ENCODE measurements at regions not wholly inside any gene's neighbourhood (a gene's known extent, or its start where the extent isn't known, plus 50 kb on each side); places are given as distances from the start of the nearest gene placed in this dataset.
A peak's percentile ranks its signal among the peaks of the same experiment; 100 is the strongest.

DNA sequence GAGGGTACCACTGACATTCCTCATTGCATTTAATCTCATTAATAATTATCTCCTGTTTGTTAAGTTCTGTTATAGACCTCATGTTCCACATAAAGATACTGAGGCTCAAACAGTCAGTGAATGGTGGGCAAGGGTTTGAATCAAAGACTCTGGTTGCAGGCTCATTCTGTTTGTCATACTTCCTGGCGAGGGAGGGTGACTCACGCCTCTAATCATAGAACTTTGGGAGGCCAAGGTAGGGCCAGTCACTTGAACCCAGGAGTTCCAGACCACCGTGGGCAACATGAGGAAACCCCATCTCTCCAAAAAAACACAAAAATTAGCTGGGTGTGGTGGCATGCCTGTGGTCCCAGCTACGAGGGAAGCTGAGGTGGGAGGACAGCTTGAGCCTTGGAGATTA lies 220.7 kb upstream of the MIR17HG start:
- DNase-seq: no peak
- POLR2A ChIA-PET: no interaction called here
- no peaks in the 10 kb centered on the region for H3K9me3 ChIP-seq (ENCODE audit: control extremely low read depth in 1 of 5, control insufficient read depth in 4 of 5, insufficient read depth in 2 of 5, low read depth in 1 of 5, low read length in 4 of 5)
- H3K27ac ChIP-seq (ENCODE audit: insufficient read depth in 1 of 2, low read depth in 1 of 2, low read length in 2 of 2, poor library complexity in 1 of 2, severe bottlenecking in 2 of 2): no peak overlapping the region
- H3K27me3 ChIP-seq (replicated peaks in 2 of 5; ENCODE audit: control insufficient read depth in 4 of 5, insufficient read depth in 5 of 5, low read length in 4 of 5): no peaks in the 10 kb centered on the region
- peaks cover 0 to 3% (median 0%) of the 10 kb centered on the region in 4 experiments for H3K4me1 ChIP-seq (ENCODE audit: control extremely low read depth in 1 of 4, control insufficient read depth in 4 of 4, insufficient read depth in 4 of 4, low read length in 3 of 4)
- no peak overlapping the region for H3K4me3 ChIP-seq (ENCODE audit: control insufficient read depth in 1 of 7, extremely low read depth in 1 of 7, insufficient read depth in 4 of 7, low read depth in 2 of 7, low read length in 6 of 7)
- H3K36me3 ChIP-seq (ENCODE audit: control insufficient read depth in 4 of 4, insufficient read depth in 4 of 4, low read length in 3 of 4): no peaks in the 10 kb centered on the region
- CTCF ChIA-PET: interaction anchor here (1.4 kb wide), 1 partner anchor 57 kb away, joined by 3 read pairs; no protein-coding TSS in a partner anchor
- WGBS (ENCODE audit: insufficient coverage): 100% methylated on average over 2 of the region's 4 CpGs

DNA sequence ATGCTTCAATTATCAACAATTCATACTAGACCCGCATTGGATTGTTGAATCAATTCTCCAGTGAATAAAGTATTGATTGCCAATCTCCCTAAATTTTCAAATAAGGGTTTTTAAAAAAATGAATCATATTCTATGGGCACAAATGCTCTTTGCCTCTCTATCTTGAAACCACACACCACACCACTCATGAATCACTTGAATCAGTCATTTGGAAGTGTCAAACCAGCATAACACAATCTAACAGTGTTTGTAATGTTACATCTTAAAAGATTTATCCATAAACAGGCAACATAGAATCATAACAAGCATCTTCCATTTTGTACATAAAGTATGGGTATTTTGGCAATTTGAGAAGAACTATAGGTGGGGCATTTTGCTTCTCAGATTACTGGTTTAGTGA lies 219.5 kb upstream of the MIR17HG start:
- no peaks in the 10 kb centered on the region for H3K36me3 ChIP-seq (ENCODE audit: control insufficient read depth in 4 of 4, insufficient read depth in 4 of 4, low read length in 3 of 4)
- POLR2A ChIA-PET: no interaction called here
- H3K9me3 ChIP-seq (ENCODE audit: control extremely low read depth in 1 of 5, control insufficient read depth in 4 of 5, insufficient read depth in 2 of 5, low read depth in 1 of 5, low read length in 4 of 5): no peaks in the 10 kb centered on the region
- H3K27me3 ChIP-seq (replicated peaks in 2 of 5; ENCODE audit: control insufficient read depth in 4 of 5, insufficient read depth in 5 of 5, low read length in 4 of 5): no peaks in the 10 kb centered on the region
- no CpG with 5 or more reads among the region's 1 CpG for WGBS (ENCODE audit: insufficient coverage)
- CTCF ChIA-PET: interaction anchor here (1.4 to 1.5 kb wide), 2 partner anchors 55 to 118 kb away, joined by 3 to 4 read pairs; no protein-coding TSS in a partner anchor
- no peak overlapping the region for H3K4me3 ChIP-seq (ENCODE audit: control insufficient read depth in 1 of 7, extremely low read depth in 1 of 7, insufficient read depth in 4 of 7, low read depth in 2 of 7, low read length in 6 of 7)
- peak in 1 of 3 donors; percentile 30 for DNase-seq
- peaks cover 0 to 12% (median 1%) of the 10 kb centered on the region in 4 experiments for H3K4me1 ChIP-seq (ENCODE audit: control extremely low read depth in 1 of 4, control insufficient read depth in 4 of 4, insufficient read depth in 4 of 4, low read length in 3 of 4)
- no peak overlapping the region for H3K27ac ChIP-seq (ENCODE audit: insufficient read depth in 1 of 2, low read depth in 1 of 2, low read length in 2 of 2, poor library complexity in 1 of 2, severe bottlenecking in 2 of 2)

- no peak for DNase-seq
- H3K4me3 ChIP-seq (ENCODE audit: control insufficient read depth in 1 of 7, extremely low read depth in 1 of 7, insufficient read depth in 4 of 7, low read depth in 2 of 7, low read length in 6 of 7): no peak overlapping the region
- no peaks in the 10 kb centered on the region for H3K36me3 ChIP-seq (ENCODE audit: control insufficient read depth in 4 of 4, insufficient read depth in 4 of 4, low read length in 3 of 4)
- ChIA-PET POLR2A (no interaction called here), CTCF (no interaction called here)
- no peaks in the 10 kb centered on the region for H3K27me3 ChIP-seq (replicated peaks in 2 of 5; ENCODE audit: control insufficient read depth in 4 of 5, insufficient read depth in 5 of 5, low read length in 4 of 5)
- WGBS (ENCODE audit: insufficient coverage): 93% methylated on average over 4 of the region's 4 CpGs
- H3K9me3 ChIP-seq (ENCODE audit: control extremely low read depth in 1 of 5, control insufficient read depth in 4 of 5, insufficient read depth in 2 of 5, low read depth in 1 of 5, low read length in 4 of 5): no peaks in the 10 kb centered on the region
- H3K4me1 ChIP-seq (ENCODE audit: control extremely low read depth in 1 of 4, control insufficient read depth in 4 of 4, insufficient read depth in 4 of 4, low read length in 3 of 4): peaks cover 6 to 26% (median 8%) of the 10 kb centered on the region in 4 experiments
- no peak overlapping the region for H3K27ac ChIP-seq (ENCODE audit: insufficient read depth in 1 of 2, low read depth in 1 of 2, low read length in 2 of 2, poor library complexity in 1 of 2, severe bottlenecking in 2 of 2)
Observed at GRCh38 chr13:91132381-91132780, 215.1 kb upstream of the MIR17HG start.

DNA sequence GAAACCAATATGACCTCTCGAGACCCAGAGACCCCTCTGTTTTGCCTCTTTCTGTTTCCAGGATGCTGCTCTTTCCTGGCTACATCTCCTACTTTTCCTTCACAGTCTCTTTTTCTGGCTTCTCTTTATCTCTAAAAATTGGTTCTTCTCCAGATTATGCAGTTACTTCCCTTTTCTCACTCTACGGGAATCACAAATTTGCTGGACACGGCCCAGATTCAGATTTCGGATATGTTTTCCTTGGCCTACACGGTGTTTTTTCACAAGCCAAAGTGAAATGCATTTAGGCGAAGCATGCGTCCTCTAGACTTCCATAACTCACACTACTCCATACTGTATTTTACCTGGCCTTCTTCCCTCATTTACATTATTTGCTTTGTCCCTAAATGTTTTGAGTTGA lies 214.7 kb upstream of the MIR17HG start:
- DNase-seq: no peak
- H3K27ac ChIP-seq (ENCODE audit: insufficient read depth in 1 of 2, low read depth in 1 of 2, low read length in 2 of 2, poor library complexity in 1 of 2, severe bottlenecking in 2 of 2): no peak overlapping the region
- H3K9me3 ChIP-seq (ENCODE audit: control extremely low read depth in 1 of 5, control insufficient read depth in 4 of 5, insufficient read depth in 2 of 5, low read depth in 1 of 5, low read length in 4 of 5): no peaks in the 10 kb centered on the region
- no peaks in the 10 kb centered on the region for H3K27me3 ChIP-seq (replicated peaks in 2 of 5; ENCODE audit: control insufficient read depth in 4 of 5, insufficient read depth in 5 of 5, low read length in 4 of 5)
- no peaks in the 10 kb centered on the region for H3K36me3 ChIP-seq (ENCODE audit: control insufficient read depth in 4 of 4, insufficient read depth in 4 of 4, low read length in 3 of 4)
- ChIA-PET POLR2A (no interaction called here), CTCF (interaction anchor here (1.1 kb wide), 1 partner anchor 113 kb away, joined by 7 read pairs; no protein-coding TSS in a partner anchor)
- 10% methylated on average over 5 of the region's 7 CpGs for WGBS (ENCODE audit: insufficient coverage)
- peaks cover 6 to 26% (median 8%) of the 10 kb centered on the region in 4 experiments for H3K4me1 ChIP-seq (ENCODE audit: control extremely low read depth in 1 of 4, control insufficient read depth in 4 of 4, insufficient read depth in 4 of 4, low read length in 3 of 4)
- no peak overlapping the region for H3K4me3 ChIP-seq (ENCODE audit: control insufficient read depth in 1 of 7, extremely low read depth in 1 of 7, insufficient read depth in 4 of 7, low read depth in 2 of 7, low read length in 6 of 7)

GRCh38 chr13:91133941-91134802 lies 213.3 kb upstream of the MIR17HG start:
- Histone ChIP-seq H3K27me3 (replicated peaks in 2 of 5; ENCODE audit: control insufficient read depth in 4 of 5, insufficient read depth in 5 of 5, low read length in 4 of 5) (no peaks in the 10 kb centered on the region), H3K4me1 (ENCODE audit: control extremely low read depth in 1 of 4, control insufficient read depth in 4 of 4, insufficient read depth in 4 of 4, low read length in 3 of 4) (peaks cover 6 to 32% (median 10%) of the 10 kb centered on the region in 4 experiments), H3K36me3 (ENCODE audit: control insufficient read depth in 4 of 4, insufficient read depth in 4 of 4, low read length in 3 of 4) (no peaks in the 10 kb centered on the region), H3K27ac (ENCODE audit: insufficient read depth in 1 of 2, low read depth in 1 of 2, low read length in 2 of 2, poor library complexity in 1 of 2, severe bottlenecking in 2 of 2) (peak overlapping the region in 1 of 2 experiments; percentile 7), H3K4me3 (ENCODE audit: control insufficient read depth in 1 of 7, extremely low read depth in 1 of 7, insufficient read depth in 4 of 7, low read depth in 2 of 7, low read length in 6 of 7) (peak overlapping the region in 4 of 7 experiments; percentile 30 to 74 (median 65)), H3K9me3 (ENCODE audit: control extremely low read depth in 1 of 5, control insufficient read depth in 4 of 5, insufficient read depth in 2 of 5, low read depth in 1 of 5, low read length in 4 of 5) (no peaks in the 10 kb centered on the region)
- peak; percentile 65 to 67 (median 67) for DNase-seq
- 27% methylated on average over 7 of the region's 11 CpGs for WGBS (ENCODE audit: insufficient coverage)
- ChIA-PET POLR2A (no interaction called here), CTCF (interaction anchor here (0.7 to 4.9 kb wide), 12 partner anchors 10 to 113 kb away, joined by 3 to 51 read pairs (median 6); no protein-coding TSS in a partner anchor)

GRCh38 chr13:91134803-91135184 lies 212.7 kb upstream of the MIR17HG start:
- POLR2A ChIA-PET: no interaction called here

DNA sequence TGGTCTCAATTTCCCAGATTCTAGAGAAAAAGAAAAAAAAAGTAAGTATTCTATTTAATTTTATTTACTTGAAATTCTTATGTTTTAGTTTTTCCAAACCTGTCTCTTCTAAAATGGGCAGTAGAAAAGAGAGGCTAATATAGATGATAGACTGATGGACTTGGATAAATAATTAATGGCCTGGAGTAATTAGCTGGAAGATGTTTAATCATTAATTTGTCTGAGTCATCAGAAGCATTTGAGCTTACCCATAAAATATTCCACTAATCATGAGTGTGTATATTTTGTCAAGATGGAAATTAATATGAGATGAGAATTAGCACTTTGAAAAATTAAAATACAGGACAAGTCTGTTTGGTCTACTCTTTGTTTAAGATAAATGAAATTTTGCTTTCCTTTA lies 212.1 kb upstream of the MIR17HG start:
- Histone ChIP-seq H3K36me3 (ENCODE audit: control insufficient read depth in 4 of 4, insufficient read depth in 4 of 4, low read length in 3 of 4) (no peaks in the 10 kb centered on the region), H3K27me3 (replicated peaks in 2 of 5; ENCODE audit: control insufficient read depth in 4 of 5, insufficient read depth in 5 of 5, low read length in 4 of 5) (no peaks in the 10 kb centered on the region), H3K4me3 (ENCODE audit: control insufficient read depth in 1 of 7, extremely low read depth in 1 of 7, insufficient read depth in 4 of 7, low read depth in 2 of 7, low read length in 6 of 7) (no peak overlapping the region), H3K4me1 (ENCODE audit: control extremely low read depth in 1 of 4, control insufficient read depth in 4 of 4, insufficient read depth in 4 of 4, low read length in 3 of 4) (peaks cover 6 to 32% (median 10%) of the 10 kb centered on the region in 4 experiments), H3K9me3 (ENCODE audit: control extremely low read depth in 1 of 5, control insufficient read depth in 4 of 5, insufficient read depth in 2 of 5, low read depth in 1 of 5, low read length in 4 of 5) (no peaks in the 10 kb centered on the region), H3K27ac (ENCODE audit: insufficient read depth in 1 of 2, low read depth in 1 of 2, low read length in 2 of 2, poor library complexity in 1 of 2, severe bottlenecking in 2 of 2) (no peak overlapping the region)
- DNase-seq: no peak
- POLR2A ChIA-PET: no interaction called here
- CTCF ChIA-PET: interaction anchor here (0.7 to 4.9 kb wide), 7 partner anchors 8 to 111 kb away, joined by 3 to 51 read pairs (median 10); no protein-coding TSS in a partner anchor

More at GRCh38 chr13:91134803-91135184, 212.7 kb upstream of the MIR17HG start:
- CTCF ChIA-PET: interaction anchor here (0.7 to 4.9 kb wide), 9 partner anchors 10 to 112 kb away, joined by 3 to 51 read pairs (median 7); no protein-coding TSS in a partner anchor
- H3K36me3 ChIP-seq (ENCODE audit: control insufficient read depth in 4 of 4, insufficient read depth in 4 of 4, low read length in 3 of 4): no peaks in the 10 kb centered on the region
- H3K4me1 ChIP-seq (ENCODE audit: control extremely low read depth in 1 of 4, control insufficient read depth in 4 of 4, insufficient read depth in 4 of 4, low read length in 3 of 4): peaks cover 6 to 32% (median 10%) of the 10 kb centered on the region in 4 experiments
- H3K9me3 ChIP-seq (ENCODE audit: control extremely low read depth in 1 of 5, control insufficient read depth in 4 of 5, insufficient read depth in 2 of 5, low read depth in 1 of 5, low read length in 4 of 5): no peaks in the 10 kb centered on the region
- DNase-seq: peak; percentile 45 to 67 (median 60)
- H3K27me3 ChIP-seq (replicated peaks in 2 of 5; ENCODE audit: control insufficient read depth in 4 of 5, insufficient read depth in 5 of 5, low read length in 4 of 5): no peaks in the 10 kb centered on the region
- WGBS (ENCODE audit: insufficient coverage): 20% methylated on average over 2 of the region's 2 CpGs
- peak overlapping the region in 5 of 7 experiments; percentile 23 to 74 (median 58) for H3K4me3 ChIP-seq (ENCODE audit: control insufficient read depth in 1 of 7, extremely low read depth in 1 of 7, insufficient read depth in 4 of 7, low read depth in 2 of 7, low read length in 6 of 7)
- H3K27ac ChIP-seq (ENCODE audit: insufficient read depth in 1 of 2, low read depth in 1 of 2, low read length in 2 of 2, poor library complexity in 1 of 2, severe bottlenecking in 2 of 2): peak overlapping the region in 1 of 2 experiments; percentile 7
